NCI-H1694 treated with DMSO at 0.1 percent for 48 hours (cell line): ENCODE measurements at regions not wholly inside any gene's neighbourhood (a gene's known extent, or its start where the extent isn't known, plus 50 kb on each side); places are given as distances from the start of the nearest gene placed in this dataset.
A peak's percentile ranks its signal among the peaks of the same experiment; 100 is the strongest.

ENCODE experiments used
- DNase-seq: peaks from one replicate; lab custom pipeline; 2025; lab: John Stamatoyannopoulos, UW

DNA sequence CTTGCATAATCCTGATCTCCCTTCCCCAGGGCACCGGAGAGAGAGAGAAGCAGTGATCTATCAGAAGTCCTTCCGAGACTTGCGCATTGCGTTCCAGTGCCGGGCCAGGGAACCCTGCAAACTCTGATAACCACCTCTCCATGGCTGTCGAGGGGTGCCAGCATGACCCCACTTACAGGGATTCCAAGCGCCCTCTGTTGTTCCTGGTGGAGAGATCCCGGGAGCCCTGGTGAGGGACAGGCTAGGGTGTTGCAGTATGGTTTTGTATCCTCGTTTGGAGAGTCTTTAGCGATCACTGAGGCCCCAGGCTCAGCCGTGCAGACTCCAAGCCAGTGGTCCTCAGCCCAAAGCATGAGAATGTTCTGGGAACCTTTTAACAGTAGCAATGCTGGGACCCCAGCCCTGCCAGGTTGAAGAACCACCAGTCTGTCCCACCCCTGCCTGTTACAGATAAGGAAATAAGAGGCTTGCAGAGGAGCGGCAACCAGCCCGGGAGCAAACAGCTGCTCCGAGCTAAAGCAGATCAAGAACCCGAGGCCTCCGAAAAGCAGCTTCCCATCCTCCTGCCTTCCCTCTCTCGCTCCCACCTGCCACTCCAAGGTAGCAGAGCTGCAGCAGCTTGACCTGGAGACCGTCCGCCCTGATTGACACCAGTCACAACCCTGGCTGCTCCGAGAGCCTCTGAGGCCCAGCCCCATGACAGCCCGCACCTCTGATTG lies 150.3 kb upstream of the RPL38 start:
- peak; percentile 41 for DNase-seq

- DNase-seq, result no peak
Measured at GRCh38 chr17:74053712-74054078, 149.8 kb upstream of the RPL38 start.

GRCh38 chr17:74054249-74054648 lies 149.2 kb upstream of the RPL38 start:
- DNase-seq, result no peak

- no peak for DNase-seq
Measured at GRCh38 chr17:74055508-74056160, 147.8 kb upstream of the RPL38 start.

GRCh38 chr17:74059479-74060240 lies 143.8 kb upstream of the RPL38 start:
- peak; percentile 81 for DNase-seq

DNA sequence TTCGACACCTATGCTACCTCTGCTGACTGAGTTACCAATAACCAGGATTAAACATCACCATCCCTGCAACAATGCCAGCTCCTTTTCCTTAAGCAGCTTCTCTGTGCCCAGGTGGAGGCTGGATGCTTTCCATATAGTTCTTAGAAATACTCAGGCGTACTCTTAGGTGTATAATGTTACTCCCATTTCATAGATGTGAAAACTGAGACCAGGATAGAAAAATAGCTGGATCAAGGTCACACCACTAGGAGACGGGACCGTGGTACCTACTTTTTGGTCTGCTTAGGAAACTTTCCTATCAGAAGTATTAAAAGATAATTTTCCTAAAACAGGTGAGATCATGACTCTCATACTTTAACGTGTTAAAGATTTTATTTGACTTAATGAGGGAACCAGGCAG lies 141.7 kb upstream of the RPL38 start:
- no peak for DNase-seq

DNA sequence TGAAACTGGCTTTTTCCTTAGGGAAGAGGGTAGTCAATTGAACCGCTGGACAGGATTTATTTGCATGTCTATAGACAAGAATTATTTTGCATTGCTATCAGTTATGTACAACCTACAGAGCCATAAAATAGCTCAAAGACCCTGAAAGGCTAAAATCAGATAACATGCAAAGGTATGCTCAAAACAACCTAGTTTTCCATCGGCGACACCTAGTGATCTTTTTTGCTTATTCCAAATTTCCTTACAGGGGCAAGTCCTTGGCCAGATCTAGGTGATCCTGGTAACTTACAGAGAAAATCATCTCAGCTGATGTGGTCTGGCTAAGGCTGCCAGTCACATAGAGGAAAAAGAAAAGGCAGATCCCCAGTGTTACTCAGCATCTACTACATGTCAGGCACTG lies 141.2 kb upstream of the RPL38 start:
- DNase-seq, result no peak

DNA sequence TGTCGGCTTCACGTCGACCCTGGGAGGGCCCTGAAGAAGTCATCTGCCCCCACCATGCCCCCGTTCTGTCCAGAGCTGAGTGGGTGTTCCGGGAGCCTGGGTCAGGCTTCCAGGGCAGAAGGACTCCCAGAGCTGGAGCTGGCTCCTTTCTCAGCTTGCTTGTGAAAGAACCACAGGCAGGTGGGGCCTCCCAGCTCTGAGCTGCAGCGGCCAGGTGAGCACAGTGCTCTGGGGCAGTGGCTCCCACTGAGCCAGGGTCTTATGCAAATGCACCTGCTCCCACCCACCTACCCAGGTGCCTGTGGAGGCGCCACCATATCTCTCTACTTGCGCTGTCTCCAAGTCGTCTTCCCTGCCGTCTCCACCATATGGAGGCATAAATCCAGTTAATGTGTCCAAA lies 140.0 kb upstream of the RPL38 start:
- DNase-seq, result no peak

GRCh38 chr17:74070374-74070773 lies 133.1 kb upstream of the RPL38 start:
- peak; percentile 25 for DNase-seq

- no peak for DNase-seq
Measured at GRCh38 chr17:74070998-74071679, 132.3 kb upstream of the RPL38 start.

DNA sequence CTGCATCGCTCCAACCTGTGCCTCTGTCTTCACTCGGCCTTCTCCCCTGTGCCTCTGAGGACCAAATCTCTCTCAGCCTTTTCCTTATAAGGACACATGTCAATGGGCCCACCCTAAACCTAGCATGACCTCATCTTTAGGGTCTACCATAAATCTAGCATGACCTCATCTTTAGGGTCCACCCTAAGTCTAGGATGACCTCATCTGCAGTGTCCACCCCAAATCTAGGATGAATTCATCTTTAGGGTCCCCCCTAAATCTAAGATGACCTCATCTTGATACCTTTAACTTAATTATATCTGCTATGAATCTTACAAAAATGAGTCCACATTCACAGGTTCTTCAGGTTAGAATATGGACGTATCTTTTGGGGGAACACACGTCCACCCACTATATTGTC lies 131.1 kb upstream of the RPL38 start:
- DNase-seq, result no peak

GRCh38 chr17:74076446-74076845 lies 127.0 kb upstream of the RPL38 start:
- no peak for DNase-seq

DNA sequence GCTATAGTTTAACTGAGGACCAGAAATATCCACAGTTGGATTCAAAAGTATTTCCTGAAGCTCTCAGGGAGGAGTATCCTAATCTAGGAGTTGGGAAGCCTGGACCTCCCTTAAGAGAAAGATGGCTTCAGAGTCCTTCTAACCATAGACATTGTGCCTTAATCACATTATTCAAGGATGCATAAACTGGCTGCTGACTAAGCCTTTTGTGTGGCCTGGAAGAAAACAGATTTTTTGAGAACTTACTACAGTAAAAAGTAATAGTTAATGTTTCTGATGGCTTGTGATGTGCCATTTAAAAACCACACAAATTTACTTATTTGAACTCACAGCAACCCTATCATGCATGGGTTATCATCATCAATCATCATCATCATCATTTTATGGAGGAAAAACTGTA lies 126.2 kb upstream of the RPL38 start:
- no peak for DNase-seq

DNA sequence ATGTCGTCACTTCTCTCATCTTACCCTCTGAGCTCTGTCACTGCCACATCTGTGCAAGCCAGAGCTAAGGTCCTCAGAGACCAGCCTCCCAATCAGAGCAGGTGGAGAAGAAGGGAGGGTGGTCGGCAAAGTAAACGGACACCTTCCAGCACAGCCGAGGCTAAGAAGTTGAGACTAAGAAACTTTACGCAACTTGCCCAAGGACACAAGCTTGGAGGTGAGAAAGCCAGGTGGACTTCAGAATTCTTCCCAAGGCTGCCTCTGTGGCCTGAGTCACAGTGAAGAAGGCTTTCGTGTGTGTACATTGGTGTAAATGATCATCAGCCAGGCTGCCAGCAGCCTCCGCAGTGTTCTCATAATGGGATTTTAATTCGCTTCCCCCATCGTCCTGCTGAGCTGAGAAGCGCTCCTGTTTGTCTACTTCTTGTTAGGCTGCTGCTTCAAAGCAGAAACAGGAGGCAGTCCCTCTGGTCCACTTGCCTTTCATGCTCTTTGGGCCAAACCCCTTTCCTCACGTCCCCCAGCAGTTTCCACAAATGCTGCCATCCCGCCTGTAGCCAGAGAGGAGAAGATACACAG lies 125.0 kb upstream of the RPL38 start:
- no peak for DNase-seq

- DNase-seq, result peak; percentile 99
Measured at GRCh38 chr17:74079537-74080300, 123.8 kb upstream of the RPL38 start.

GRCh38 chr17:74080656-74081582 lies 122.6 kb upstream of the RPL38 start:
- peak; percentile 92 for DNase-seq

GRCh38 chr17:74082886-74083285 lies 120.6 kb upstream of the RPL38 start:
- peak; percentile 94 for DNase-seq

GRCh38 chr17:74083321-74083720 lies 120.2 kb upstream of the RPL38 start:
- DNase-seq, result no peak

GRCh38 chr17:74085434-74085833 lies 118.0 kb upstream of the RPL38 start:
- DNase-seq, result no peak

- no peak for DNase-seq
Measured at GRCh38 chr17:74087002-74087585, 116.4 kb upstream of the RPL38 start.
